GM20000 (cell line): ENCODE measurements at regions not wholly inside any gene's neighbourhood (a gene's known extent, or its start where the extent isn't known, plus 50 kb on each side); places are given as distances from the start of the nearest gene placed in this dataset.
"Not testable (repeated sequence)": the region's sequence is repeated elsewhere in the genome, so short reads cannot be mapped to it uniquely, and the experiment has no call there.

ENCODE experiments used
- DNase-seq: peaks from one replicate; pipeline ENCODE4 v3.0.0; 2012; ENCODE audit warnings: low spot score
- CTCF ChIP-seq: IDR thresholded peaks from 2 replicates; pipeline ENCODE4 v1.5.1; 2012; ENCODE audit warnings: mild to moderate bottlenecking, control low read depth; ENCODE audit errors: extremely low read depth, missing control alignments

GRCh38 chr22:22165936-22166710 is 78.5 kb upstream of the VPREB1 start:
- DNase-seq, result no peak
- no peak for TF ChIP-seq CTCF

GRCh38 chr22:22164541-22165272 is 79.9 kb upstream of the VPREB1 start:
- no peak for DNase-seq
- no peak for TF ChIP-seq CTCF

- no peak for TF ChIP-seq CTCF
- peak; percentile 58 for DNase-seq
Observed at GRCh38 chr22:22161924-22162851, 82.4 kb upstream of the VPREB1 start.

GRCh38 chr22:22160768-22161167 is 83.8 kb upstream of the VPREB1 start:
- DNase-seq, result not testable (repeated sequence)

GRCh38 chr22:22159384-22159783 is 85.2 kb upstream of the VPREB1 start:
- DNase-seq, result no peak
- TF ChIP-seq CTCF, result no peak

GRCh38 chr22:22158965-22159364 is 85.6 kb upstream of the VPREB1 start:
- TF ChIP-seq CTCF, result no peak
- DNase-seq, result no peak

GRCh38 chr22:22158207-22158816 is 86.3 kb upstream of the VPREB1 start:
- TF ChIP-seq CTCF, result no peak
- DNase-seq, result no peak
